ES-I3 (cell line): ENCODE measurements at regions not wholly inside any gene's neighbourhood (a gene's known extent, or its start where the extent isn't known, plus 50 kb on each side); places are given as distances from the start of the nearest gene placed in this dataset.

Experiments
- H3K36me3 ChIP-seq: 2 replicates; pipeline ENCODE4 v1.6.1; 2013; ENCODE audit warnings: mild to moderate bottlenecking, low read length, control low read depth, moderate library complexity; ENCODE audit not compliant: insufficient read depth
- H3K4me1 ChIP-seq: 2 replicates; pipeline ENCODE4 v1.6.1; 2013; ENCODE audit warnings: mild to moderate bottlenecking, control low read depth, low read length; ENCODE audit not compliant: insufficient read depth
- H3K9ac ChIP-seq: 2 replicates; pipeline ENCODE4 v1.6.1; 2013; ENCODE audit warnings: low read depth, mild to moderate bottlenecking, low read length, moderate library complexity
- H3K9me3 ChIP-seq: 2 replicates; pipeline ENCODE4 v1.6.1; 2013; ENCODE audit warnings: mild to moderate bottlenecking, low read length, moderate library complexity; ENCODE audit not compliant: control insufficient read depth, insufficient read depth

DNA sequence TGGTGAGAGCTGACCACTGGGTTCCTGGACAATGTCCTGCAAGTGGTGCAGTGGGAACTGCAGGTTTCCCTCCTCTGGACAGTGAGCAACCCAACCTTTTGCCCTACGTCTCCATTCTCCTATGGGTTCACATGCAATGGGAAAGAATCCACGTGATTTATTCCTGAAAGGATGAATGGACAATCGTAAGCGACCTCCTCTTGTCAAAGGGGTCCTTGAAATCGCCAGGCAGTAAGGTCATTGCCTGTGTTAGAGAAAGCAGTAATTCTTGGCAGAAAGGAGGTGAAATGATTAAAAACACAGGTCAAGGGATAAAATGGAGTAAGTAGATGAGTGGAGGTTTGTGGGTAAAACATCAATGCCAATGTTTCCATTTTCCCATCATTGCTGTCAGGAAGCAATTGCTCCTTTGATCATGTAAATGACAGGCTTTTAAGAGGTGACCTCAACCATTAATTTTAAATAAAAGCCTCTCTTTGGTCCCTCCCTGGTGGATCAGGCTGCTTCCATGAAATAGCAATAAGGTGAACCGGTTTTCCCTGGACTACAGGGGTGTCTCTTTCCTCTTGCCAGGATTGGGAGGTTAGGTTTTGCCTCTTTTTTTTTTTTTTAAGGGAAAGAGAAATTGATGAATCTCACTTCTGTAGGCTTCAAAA lies 330.0 kb upstream of the PRKCQ start:
- no peaks in the 10 kb centered on the region; the same call in 1 of the 2 replicates for H3K9me3 ChIP-seq

DNA sequence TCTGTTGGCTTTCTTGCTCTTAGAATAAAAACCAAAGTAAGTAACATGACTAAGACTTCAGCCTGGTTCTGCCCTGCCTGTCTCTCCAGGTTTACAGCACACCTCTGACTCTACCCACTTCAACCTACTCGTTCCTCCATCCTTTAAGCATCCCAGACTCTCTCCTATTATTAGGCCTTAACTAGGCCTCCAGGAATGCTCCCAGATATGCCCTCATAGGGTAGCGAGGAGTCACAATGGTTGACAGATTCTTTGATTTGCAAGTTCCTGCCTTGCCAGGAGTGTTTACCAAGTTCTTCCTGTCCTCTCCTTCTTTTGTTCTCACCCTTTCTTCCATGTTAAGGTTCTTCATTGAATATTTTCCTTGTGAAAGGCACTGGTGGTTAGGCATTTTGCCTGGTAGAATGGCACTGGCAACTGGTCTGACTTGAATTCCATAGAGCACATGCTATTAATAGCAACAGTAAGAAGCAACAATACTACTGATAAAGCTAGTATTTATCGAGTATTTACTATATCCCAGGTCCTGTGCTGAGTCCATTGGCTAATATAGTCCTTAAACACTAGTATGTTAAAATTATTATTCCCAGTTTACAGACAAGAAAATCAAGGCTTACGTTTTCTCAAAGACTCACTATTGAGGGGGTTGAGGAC lies 327.9 kb upstream of the PRKCQ start:
- H3K9me3 ChIP-seq = no peaks in the 10 kb centered on the region; the same call in none of the 2 replicates
- peaks cover 4% of the 10 kb centered on the region; the same call in 1 of the 2 replicates for H3K4me1 ChIP-seq
- no peak overlapping the region for H3K9ac ChIP-seq
- no peaks in the 10 kb centered on the region for H3K36me3 ChIP-seq

More for the DNA sequence above, 330.0 kb upstream of the PRKCQ start:
- Histone ChIP-seq H3K36me3 (no peaks in the 10 kb centered on the region), H3K4me1 (peaks cover 4% of the 10 kb centered on the region; the same call in 1 of the 2 replicates), H3K9ac (no peak overlapping the region)

GRCh38 chr10:6894405-6894804 lies 314.3 kb upstream of the PRKCQ start:
- no peaks in the 10 kb centered on the region for H3K36me3 ChIP-seq
- H3K4me1 ChIP-seq = peaks cover 6% of the 10 kb centered on the region
- H3K9me3 ChIP-seq = no peaks in the 10 kb centered on the region
- H3K9ac ChIP-seq = no peak overlapping the region

- peaks cover 6% of the 10 kb centered on the region for H3K4me1 ChIP-seq
- no peaks in the 10 kb centered on the region for H3K9me3 ChIP-seq
- H3K36me3 ChIP-seq = no peaks in the 10 kb centered on the region
- no peak overlapping the region for H3K9ac ChIP-seq
These were observed 312.8 kb upstream of the PRKCQ start for GRCh38 chr10:6892864-6893263.

- Histone ChIP-seq H3K9ac (no peak overlapping the region), H3K36me3 (no peaks in the 10 kb centered on the region), H3K4me1 (peaks cover 6% of the 10 kb centered on the region), H3K9me3 (no peaks in the 10 kb centered on the region)
These were observed 311.8 kb upstream of the PRKCQ start for GRCh38 chr10:6891924-6892323.

DNA sequence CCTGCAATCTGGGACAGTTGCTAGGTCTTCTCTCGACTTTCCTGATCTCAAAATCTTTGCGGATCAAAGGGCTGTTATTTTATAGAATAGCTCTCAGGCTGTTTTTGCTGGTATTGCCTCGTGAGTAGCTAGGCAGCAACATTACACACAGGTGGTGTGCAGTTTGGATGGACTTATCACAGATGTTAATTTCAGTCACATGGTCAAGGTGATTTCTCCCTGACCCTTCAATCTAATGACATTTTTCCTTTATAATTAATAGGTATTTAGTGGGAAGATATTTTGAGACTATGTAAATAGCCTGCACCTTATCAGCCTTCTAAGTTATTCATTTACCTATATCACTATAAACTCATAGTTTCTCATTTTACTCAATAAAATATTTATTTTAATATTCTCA lies 309.6 kb upstream of the PRKCQ start:
- H3K36me3 ChIP-seq = no peaks in the 10 kb centered on the region
- H3K4me1 ChIP-seq = peaks cover 6% of the 10 kb centered on the region

DNA sequence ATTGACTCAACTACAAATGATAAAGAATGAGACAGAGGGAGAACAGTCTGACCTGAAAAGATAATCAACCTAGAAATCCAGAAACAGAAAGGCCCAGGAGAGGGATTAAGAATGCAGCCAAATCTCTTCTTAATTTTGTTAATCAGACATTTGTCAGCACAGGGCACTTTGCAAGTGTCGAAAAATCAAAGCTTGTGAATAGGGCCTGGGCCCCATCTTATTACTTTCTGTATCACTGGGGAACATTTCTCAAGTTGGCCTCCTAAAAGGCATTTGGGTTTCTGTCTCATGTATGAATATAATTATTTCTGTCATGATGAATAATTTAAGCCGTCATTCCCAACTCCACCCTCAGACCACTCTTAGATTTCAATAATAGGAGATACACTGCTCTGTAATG lies 308.4 kb upstream of the PRKCQ start:
- no peaks in the 10 kb centered on the region for H3K36me3 ChIP-seq
- H3K9ac ChIP-seq = no peak overlapping the region
- no peaks in the 10 kb centered on the region for H3K9me3 ChIP-seq
- H3K4me1 ChIP-seq = peaks cover 6% of the 10 kb centered on the region

More for the DNA sequence above, 309.6 kb upstream of the PRKCQ start:
- H3K9me3 ChIP-seq = no peaks in the 10 kb centered on the region
- no peak overlapping the region for H3K9ac ChIP-seq

GRCh38 chr10:6885284-6885683 lies 305.2 kb upstream of the PRKCQ start:
- H3K36me3 ChIP-seq = no peaks in the 10 kb centered on the region

DNA sequence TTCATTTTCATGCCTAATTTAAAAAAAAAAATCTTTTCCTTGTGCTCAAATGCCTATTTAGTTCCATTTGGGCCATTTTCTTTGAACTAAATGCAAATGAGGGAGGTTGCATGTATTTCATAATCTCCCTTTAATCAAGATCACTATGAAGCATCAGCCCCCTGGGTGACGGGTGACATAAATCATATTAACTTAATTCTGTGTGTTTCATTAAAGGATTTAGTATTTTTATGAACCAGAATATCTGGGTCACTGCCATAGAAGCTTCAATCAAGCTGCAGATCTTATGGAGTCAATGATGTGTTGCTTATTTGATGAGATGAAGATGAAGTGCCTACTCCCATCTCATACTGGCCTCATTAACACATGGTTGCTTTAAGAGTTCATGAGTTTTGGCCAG lies 301.9 kb upstream of the PRKCQ start:
- H3K9me3 ChIP-seq = no peaks in the 10 kb centered on the region
- H3K9ac ChIP-seq = no peak overlapping the region
- peaks cover 3% of the 10 kb centered on the region; the same call in 1 of the 2 replicates for H3K4me1 ChIP-seq
- H3K36me3 ChIP-seq = no peaks in the 10 kb centered on the region

More at GRCh38 chr10:6885284-6885683, 305.2 kb upstream of the PRKCQ start:
- no peaks in the 10 kb centered on the region; the same call in 1 of the 2 replicates for H3K4me1 ChIP-seq
- no peak overlapping the region for H3K9ac ChIP-seq
- H3K9me3 ChIP-seq = no peaks in the 10 kb centered on the region

- no peaks in the 10 kb centered on the region for H3K9me3 ChIP-seq
- no peak overlapping the region for H3K9ac ChIP-seq
- H3K4me1 ChIP-seq = peaks cover 8% of the 10 kb centered on the region
- no peaks in the 10 kb centered on the region for H3K36me3 ChIP-seq
These were observed 297.8 kb upstream of the PRKCQ start for GRCh38 chr10:6877722-6878392.

- Histone ChIP-seq H3K9ac (no peak overlapping the region), H3K36me3 (no peaks in the 10 kb centered on the region), H3K4me1 (peaks cover 8% of the 10 kb centered on the region), H3K9me3 (no peaks in the 10 kb centered on the region)
These were observed 297.3 kb upstream of the PRKCQ start for GRCh38 chr10:6877336-6877721.

DNA sequence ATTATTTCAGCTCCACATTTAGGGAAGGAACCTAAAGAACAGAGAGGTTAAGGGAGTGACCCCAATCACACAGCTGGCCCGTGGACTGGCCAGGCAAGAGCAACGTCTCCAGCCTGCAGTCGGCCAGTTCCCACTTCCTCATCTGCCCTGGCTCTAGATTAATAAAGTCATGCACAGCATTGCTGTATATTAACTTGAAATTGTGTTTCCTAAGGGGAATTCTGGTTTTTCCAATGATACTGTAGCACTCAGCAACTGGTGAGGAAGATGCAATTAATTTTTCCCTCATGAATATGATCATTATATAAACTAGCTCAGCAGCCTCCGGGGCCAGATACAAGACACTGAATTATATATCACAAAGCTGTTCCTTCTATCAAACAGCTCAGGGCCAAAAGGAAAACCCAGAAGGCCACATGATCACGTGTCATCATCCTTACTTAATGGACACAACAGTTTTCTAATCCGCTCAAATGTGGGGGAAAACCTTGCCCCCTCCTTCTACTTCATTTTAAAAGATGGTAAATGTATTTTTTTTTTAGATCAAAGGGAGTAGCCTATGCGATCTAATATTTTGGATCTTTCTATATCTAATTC lies 295.3 kb upstream of the PRKCQ start:
- no peak overlapping the region for H3K9ac ChIP-seq
- no peaks in the 10 kb centered on the region for H3K36me3 ChIP-seq

DNA sequence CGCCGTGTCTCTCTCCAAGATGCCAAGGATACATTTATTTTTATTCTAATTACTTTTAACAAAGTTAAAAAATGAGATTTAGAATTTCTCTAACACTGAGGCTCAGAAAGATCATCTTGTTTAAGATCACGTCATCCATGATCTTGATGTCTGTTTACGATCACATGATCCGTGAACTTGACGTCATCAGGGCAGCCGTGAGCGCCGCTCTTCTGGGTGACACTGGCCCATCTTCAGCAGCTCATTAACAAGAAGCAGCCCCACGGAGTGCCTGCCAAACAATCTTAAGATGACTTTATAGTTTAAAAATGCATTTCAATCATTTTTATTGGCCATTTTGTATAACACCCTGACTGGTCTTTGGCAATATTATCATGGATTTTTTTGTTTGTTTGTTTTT lies 291.1 kb upstream of the PRKCQ start:
- Histone ChIP-seq H3K36me3 (no peaks in the 10 kb centered on the region), H3K9me3 (no peaks in the 10 kb centered on the region), H3K4me1 (peaks cover 5% of the 10 kb centered on the region; the same call in 1 of the 2 replicates), H3K9ac (no peak overlapping the region)

More for the DNA sequence above, 295.3 kb upstream of the PRKCQ start:
- H3K4me1 ChIP-seq = peaks cover 8% of the 10 kb centered on the region
- no peaks in the 10 kb centered on the region for H3K9me3 ChIP-seq

GRCh38 chr10:6868036-6868725 lies 288.1 kb upstream of the PRKCQ start:
- H3K4me1 ChIP-seq = no peaks in the 10 kb centered on the region
- no peaks in the 10 kb centered on the region for H3K36me3 ChIP-seq
- no peak overlapping the region for H3K9ac ChIP-seq
- no peaks in the 10 kb centered on the region for H3K9me3 ChIP-seq
